DOHH2 (cell line): ENCODE measurements at regions not wholly inside any gene's neighbourhood (a gene's known extent, or its start where the extent isn't known, plus 50 kb on each side); places are given as distances from the start of the nearest gene placed in this dataset.

Experiments used
- H3F3A ChIP-seq: fragments of 200-600 bp; sonication (generic), shearing (Covaris generic); 2 replicates; pipeline ENCODE4 v1.6.0; 2016; ENCODE audit warnings: antibody characterized with exemption, mild to moderate bottlenecking; ENCODE audit not compliant: control insufficient read depth, insufficient read depth
- H3K27ac ChIP-seq: fragments of 200-600 bp; sonication (generic); 2 replicates; pipeline ENCODE4 v1.5.1; 2014; ENCODE audit warnings: low read depth, mild to moderate bottlenecking, low read length, moderate library complexity
- H3K27me3 ChIP-seq: fragments of 200-600 bp; sonication (generic); 2 replicates; pipeline ENCODE4 v1.6.1; 2014; ENCODE audit warnings: mild to moderate bottlenecking, low read length, mixed read lengths; ENCODE audit not compliant: control insufficient read depth
- H3K36me3 ChIP-seq: fragments of 200-600 bp; sonication (generic); 2 replicates; pipeline ENCODE4 v1.6.1; 2014; ENCODE audit warnings: mild to moderate bottlenecking, low read length, moderate library complexity, mixed read lengths; ENCODE audit not compliant: control insufficient read depth
- H3K4me1 ChIP-seq: fragments of 200-600 bp; sonication (generic); 2 replicates; pipeline ENCODE4 v1.6.1; 2014; ENCODE audit warnings: mild to moderate bottlenecking, low read length, mixed read lengths; ENCODE audit not compliant: control insufficient read depth
- H3K4me2 ChIP-seq: fragments of 200-600 bp; sonication (generic); 2 replicates; pipeline ENCODE4 v1.6.0; 2014; ENCODE audit warnings: mild to moderate bottlenecking, low read length, moderate library complexity
- H3K4me3 ChIP-seq: fragments of 200-600 bp; sonication (generic); 2 replicates; pipeline ENCODE4 v1.5.1; 2014; ENCODE audit warnings: mild to moderate bottlenecking, low read length, mixed read lengths
- H3K79me2 ChIP-seq: fragments of 200-600 bp; sonication (generic); 2 replicates; pipeline ENCODE4 v1.6.1; 2014; ENCODE audit warnings: mild to moderate bottlenecking, low read length, mixed read lengths; ENCODE audit not compliant: control insufficient read depth
- H3K9me2 ChIP-seq: fragments of 200-600 bp; sonication (generic); replicated peaks from 2 replicates; pipeline ENCODE4 v1.6.1; 2014; ENCODE audit warnings: mild to moderate bottlenecking, low read length, mixed read lengths; ENCODE audit not compliant: control insufficient read depth
- H3K9me3 ChIP-seq: fragments of 200-600 bp; sonication (generic); 2 replicates; pipeline ENCODE4 v1.6.1; 2014; ENCODE audit warnings: antibody characterized with exemption, low read length, mixed read lengths; ENCODE audit not compliant: control insufficient read depth, insufficient read depth
- H4K20me1 ChIP-seq: fragments of 200-600 bp; sonication (generic); 2 replicates; pipeline ENCODE4 v1.6.0; 2014; ENCODE audit warnings: low read depth, mild to moderate bottlenecking, antibody characterized with exemption, low read length, moderate library complexity; ENCODE audit not compliant: control insufficient read depth, insufficient read depth
- EZH2phosphoT487 ChIP-seq: fragments of 200-600 bp; sonication (generic); IDR thresholded peaks from 2 replicates; pipeline ENCODE4 v1.6.1; 2017; ENCODE audit warnings: borderline replicate concordance, mild to moderate bottlenecking, antibody characterized with exemption, low read length, moderate library complexity, mixed read lengths
- TF ChIP-seq, protein P1 (sequence below): fragments of 200-600 bp; sonication (generic); IDR thresholded peaks from one replicate; pipeline ENCODE4 v1.5.1; 2014; ENCODE audit warnings: antibody characterized with exemption, mild to moderate bottlenecking, low read depth, low read length; ENCODE audit not compliant: poor library complexity, severe bottlenecking

DNA sequence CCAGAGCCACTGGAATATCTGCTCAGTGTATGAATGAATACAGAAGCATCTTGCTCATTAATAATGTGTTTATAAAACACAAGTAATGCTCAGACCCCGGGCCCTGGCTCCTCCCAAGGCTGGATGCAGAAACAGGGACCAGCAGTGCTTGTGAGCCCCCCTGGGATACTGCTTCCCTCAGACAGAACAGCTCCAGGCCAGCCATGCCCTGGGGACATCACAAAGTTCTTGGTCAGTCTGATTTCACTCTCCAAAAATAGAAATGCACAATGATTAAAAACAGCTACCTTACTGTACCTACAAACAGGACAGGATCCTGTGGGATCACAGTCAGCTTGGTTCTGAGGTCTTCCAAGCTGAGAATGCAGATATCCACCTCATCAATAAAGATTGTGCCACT is 68.2 kb downstream of the ABCC12 start:
- no peak overlapping the region for H3K27ac ChIP-seq
- H3K79me2 ChIP-seq, result no peaks in the 10 kb centered on the region
- H3K4me2 ChIP-seq, result no peak overlapping the region
- H3F3A ChIP-seq, result no peaks in the 10 kb centered on the region
- H3K9me2 ChIP-seq, result no peaks in the 10 kb centered on the region
- H4K20me1 ChIP-seq, result no peaks in the 10 kb centered on the region
- H3K4me1 ChIP-seq, result peaks cover 23% of the 10 kb centered on the region
- no peaks in the 10 kb centered on the region for H3K27me3 ChIP-seq
- H3K4me3 ChIP-seq, result no peak overlapping the region
- no peaks in the 10 kb centered on the region for H3K36me3 ChIP-seq
- TF ChIP-seq, protein P1, sequence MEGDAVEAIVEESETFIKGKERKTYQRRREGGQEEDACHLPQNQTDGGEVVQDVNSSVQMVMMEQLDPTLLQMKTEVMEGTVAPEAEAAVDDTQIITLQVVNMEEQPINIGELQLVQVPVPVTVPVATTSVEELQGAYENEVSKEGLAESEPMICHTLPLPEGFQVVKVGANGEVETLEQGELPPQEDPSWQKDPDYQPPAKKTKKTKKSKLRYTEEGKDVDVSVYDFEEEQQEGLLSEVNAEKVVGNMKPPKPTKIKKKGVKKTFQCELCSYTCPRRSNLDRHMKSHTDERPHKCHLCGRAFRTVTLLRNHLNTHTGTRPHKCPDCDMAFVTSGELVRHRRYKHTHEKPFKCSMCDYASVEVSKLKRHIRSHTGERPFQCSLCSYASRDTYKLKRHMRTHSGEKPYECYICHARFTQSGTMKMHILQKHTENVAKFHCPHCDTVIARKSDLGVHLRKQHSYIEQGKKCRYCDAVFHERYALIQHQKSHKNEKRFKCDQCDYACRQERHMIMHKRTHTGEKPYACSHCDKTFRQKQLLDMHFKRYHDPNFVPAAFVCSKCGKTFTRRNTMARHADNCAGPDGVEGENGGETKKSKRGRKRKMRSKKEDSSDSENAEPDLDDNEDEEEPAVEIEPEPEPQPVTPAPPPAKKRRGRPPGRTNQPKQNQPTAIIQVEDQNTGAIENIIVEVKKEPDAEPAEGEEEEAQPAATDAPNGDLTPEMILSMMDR, result no peak
- no peak for TF ChIP-seq EZH2phosphoT487
- H3K9me3 ChIP-seq, result no peaks in the 10 kb centered on the region

DNA sequence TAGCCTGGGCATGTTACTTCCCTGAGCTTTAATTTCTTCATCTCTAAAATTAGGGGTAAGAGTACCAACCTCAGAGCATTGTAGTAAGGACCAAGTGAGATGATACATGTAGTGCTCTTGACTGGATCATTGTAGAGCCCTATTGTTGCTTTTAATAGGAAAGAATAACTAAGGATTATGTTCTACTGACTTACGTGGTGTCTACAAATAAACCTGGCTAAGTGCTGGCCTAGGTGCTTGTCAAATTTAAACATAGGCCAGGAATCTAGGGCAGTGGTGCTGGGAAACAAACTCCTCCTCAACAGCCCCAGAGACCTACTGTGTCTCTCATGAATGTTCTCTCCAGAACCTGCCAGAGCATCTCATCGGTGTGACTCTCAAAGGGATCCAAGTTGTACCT is 69.4 kb downstream of the ABCC12 start:
- Histone ChIP-seq H3K27ac (no peak overlapping the region), H3K9me2 (no peaks in the 10 kb centered on the region), H3K4me3 (no peak overlapping the region), H3K79me2 (no peaks in the 10 kb centered on the region), H3F3A (no peaks in the 10 kb centered on the region), H3K4me1 (peaks cover 23% of the 10 kb centered on the region), H3K36me3 (no peaks in the 10 kb centered on the region), H3K27me3 (no peaks in the 10 kb centered on the region), H3K4me2 (no peak overlapping the region), H3K9me3 (no peaks in the 10 kb centered on the region), H4K20me1 (no peaks in the 10 kb centered on the region)
- no peak for TF ChIP-seq EZH2phosphoT487
- TF ChIP-seq, protein P1, result no peak

DNA sequence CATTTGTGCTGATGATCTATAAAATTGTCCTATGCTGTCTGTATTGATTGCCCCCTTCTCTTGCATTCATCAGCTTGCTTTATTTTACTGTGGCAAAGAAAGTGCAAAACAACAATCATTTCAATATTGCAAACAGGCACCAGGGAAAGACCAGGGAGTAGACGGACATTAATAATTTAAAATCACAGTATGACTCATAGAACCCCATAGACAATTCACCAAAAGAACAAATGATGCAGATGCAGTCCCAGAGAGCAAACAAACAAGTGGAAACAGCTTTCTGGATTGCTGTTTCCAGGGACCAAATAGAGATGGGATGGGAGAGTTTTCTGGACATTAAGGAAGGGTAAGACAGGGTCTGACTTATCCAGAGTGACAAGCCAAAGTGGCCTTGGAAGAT is 70.1 kb downstream of the ABCC12 start:
- TF ChIP-seq, protein P1, result no peak
- no peak for TF ChIP-seq EZH2phosphoT487
- H4K20me1 ChIP-seq, result no peaks in the 10 kb centered on the region
- no peaks in the 10 kb centered on the region for H3K79me2 ChIP-seq
- no peaks in the 10 kb centered on the region for H3F3A ChIP-seq
- H3K36me3 ChIP-seq, result no peaks in the 10 kb centered on the region
- no peaks in the 10 kb centered on the region for H3K9me3 ChIP-seq
- H3K4me1 ChIP-seq, result peaks cover 23% of the 10 kb centered on the region
- H3K27ac ChIP-seq, result no peak overlapping the region
- no peak overlapping the region for H3K4me2 ChIP-seq
- no peaks in the 10 kb centered on the region for H3K9me2 ChIP-seq
- no peak overlapping the region for H3K4me3 ChIP-seq
- no peaks in the 10 kb centered on the region for H3K27me3 ChIP-seq

DNA sequence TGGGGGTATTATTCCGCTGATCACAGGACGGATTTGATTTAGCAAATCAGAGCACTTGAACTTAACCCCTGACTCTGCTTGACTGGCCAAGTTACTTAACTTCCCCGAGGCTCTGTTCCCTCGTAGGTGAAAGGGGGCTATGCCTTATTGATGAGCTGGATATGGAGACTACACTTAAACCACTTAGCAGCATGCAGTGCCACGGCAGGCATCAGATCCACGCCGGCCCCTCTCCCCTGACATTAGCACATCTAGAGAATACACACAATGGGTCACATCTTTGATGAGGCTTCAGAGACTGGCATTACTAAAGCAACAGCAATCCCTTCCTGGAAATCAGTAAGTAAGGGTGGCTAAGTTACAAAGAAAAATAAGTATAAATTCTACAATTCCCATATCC is 71.0 kb downstream of the ABCC12 start:
- H3F3A ChIP-seq, result no peaks in the 10 kb centered on the region
- H3K79me2 ChIP-seq, result no peaks in the 10 kb centered on the region
- TF ChIP-seq, protein P1, result no peak
- no peak for TF ChIP-seq EZH2phosphoT487
- H3K4me1 ChIP-seq, result peaks cover 16% of the 10 kb centered on the region
- no peak overlapping the region for H3K4me2 ChIP-seq
- no peaks in the 10 kb centered on the region for H3K9me3 ChIP-seq
- no peaks in the 10 kb centered on the region for H3K27me3 ChIP-seq
- no peak overlapping the region for H3K4me3 ChIP-seq
- H4K20me1 ChIP-seq, result no peaks in the 10 kb centered on the region
- H3K27ac ChIP-seq, result no peak overlapping the region
- H3K36me3 ChIP-seq, result no peaks in the 10 kb centered on the region
- no peaks in the 10 kb centered on the region for H3K9me2 ChIP-seq
